GM23338 (cell line): ENCODE measurements at regions not wholly inside any gene's neighbourhood (a gene's known extent, or its start where the extent isn't known, plus 50 kb on each side); places are given as distances from the start of the nearest gene placed in this dataset.

ENCODE experiments used
- CREB1 ChIP-seq: fragments of 250-450 bp; sonication (Bioruptor Pico); IDR thresholded peaks from 2 replicates; pipeline ENCODE4 v1.5.0; 2020; ENCODE audit warnings: low read depth, mild to moderate bottlenecking, moderate library complexity
- EZH2 ChIP-seq: fragments of 200-600 bp; sonication (generic); IDR thresholded peaks from one replicate; pipeline ENCODE4 v1.8.0; 2017; ENCODE audit warnings: antibody characterized with exemption, mild to moderate bottlenecking, low read depth; ENCODE audit not compliant: unreplicated experiment
- EZH2phosphoT487 ChIP-seq: fragments of 200-600 bp; sonication (generic); IDR thresholded peaks from one replicate; pipeline ENCODE4 v1.8.1; 2018; ENCODE audit warnings: antibody characterized with exemption; ENCODE audit not compliant: unreplicated experiment
- JUNB ChIP-seq: IDR thresholded peaks from one replicate; pipeline ENCODE4 v1.6.1; 2016; ENCODE audit warnings: antibody characterized with exemption; ENCODE audit not compliant: unreplicated experiment
- NANOG ChIP-seq: IDR thresholded peaks from 2 replicates; pipeline ENCODE4 v1.6.1; 2016; ENCODE audit warnings: antibody characterized with exemption, borderline replicate concordance
- POLR2AphosphoS5 ChIP-seq: IDR thresholded peaks from 2 replicates; pipeline ENCODE4 v1.6.1; 2016; ENCODE audit warnings: antibody characterized with exemption, low read depth
- STAT1 ChIP-seq: IDR thresholded peaks from one replicate; pipeline ENCODE4 v1.6.1; 2016; ENCODE audit warnings: antibody characterized with exemption; ENCODE audit not compliant: unreplicated experiment
- ZNF114 ChIP-seq: fragments of 250-450 bp; sonication (Bioruptor Pico); IDR thresholded peaks from 2 replicates; pipeline ENCODE4 v1.5.0; 2020; ENCODE audit warnings: mild to moderate bottlenecking, moderate library complexity
- TF ChIP-seq, protein P1 (sequence below), 2 experiments: fragments of 200-600 bp in 1 of 2; sonication (generic) in 1 of 2; conservative IDR thresholded peaks; 2 replicates each; pipeline versions ENCODE4 v1.5.1 to v1.6.1; 2016 to 2017; ENCODE audit warnings: antibody characterized with exemption in 2 of 2, low read depth in 2 of 2, mild to moderate bottlenecking in 2 of 2, moderate library complexity in 1 of 2
- TF ChIP-seq, protein P2 (sequence below): IDR thresholded peaks from one replicate; pipeline ENCODE4 v1.6.1; 2018; ENCODE audit warnings: antibody characterized with exemption; ENCODE audit not compliant: unreplicated experiment
- TF ChIP-seq, protein P3 (sequence below): fragments of 250-450 bp; sonication (Bioruptor Pico); IDR thresholded peaks from 2 replicates; pipeline ENCODE4 v1.5.0; 2020; ENCODE audit warnings: mild to moderate bottlenecking, moderate library complexity
- TF ChIP-seq, protein P4 (sequence below): IDR thresholded peaks from 2 replicates; pipeline ENCODE4 v1.6.1; 2016; ENCODE audit warnings: antibody characterized with exemption

DNA sequence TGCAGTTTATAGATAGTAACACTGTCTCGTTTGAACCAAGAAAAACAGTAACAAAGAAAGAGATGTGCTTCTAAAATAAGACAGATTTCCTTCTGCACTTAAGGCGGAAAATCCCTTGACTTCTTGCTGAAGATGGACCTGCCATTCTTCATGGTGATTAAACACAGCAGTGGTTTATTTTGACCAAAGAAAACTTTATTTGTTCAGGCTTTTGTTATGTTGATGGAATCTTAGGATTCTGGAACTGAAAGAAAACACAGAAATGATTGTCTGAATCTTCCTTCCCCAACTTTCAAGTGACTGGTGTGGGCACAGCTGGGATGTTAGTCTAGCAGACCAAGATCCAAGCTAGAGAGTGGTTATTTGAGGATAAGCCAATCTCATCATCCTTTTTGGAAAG is 72.2 kb downstream of the DACT1 start:
- TF ChIP-seq JUNB = no peak
- TF ChIP-seq EZH2 = no peak
- TF ChIP-seq, protein P1, sequence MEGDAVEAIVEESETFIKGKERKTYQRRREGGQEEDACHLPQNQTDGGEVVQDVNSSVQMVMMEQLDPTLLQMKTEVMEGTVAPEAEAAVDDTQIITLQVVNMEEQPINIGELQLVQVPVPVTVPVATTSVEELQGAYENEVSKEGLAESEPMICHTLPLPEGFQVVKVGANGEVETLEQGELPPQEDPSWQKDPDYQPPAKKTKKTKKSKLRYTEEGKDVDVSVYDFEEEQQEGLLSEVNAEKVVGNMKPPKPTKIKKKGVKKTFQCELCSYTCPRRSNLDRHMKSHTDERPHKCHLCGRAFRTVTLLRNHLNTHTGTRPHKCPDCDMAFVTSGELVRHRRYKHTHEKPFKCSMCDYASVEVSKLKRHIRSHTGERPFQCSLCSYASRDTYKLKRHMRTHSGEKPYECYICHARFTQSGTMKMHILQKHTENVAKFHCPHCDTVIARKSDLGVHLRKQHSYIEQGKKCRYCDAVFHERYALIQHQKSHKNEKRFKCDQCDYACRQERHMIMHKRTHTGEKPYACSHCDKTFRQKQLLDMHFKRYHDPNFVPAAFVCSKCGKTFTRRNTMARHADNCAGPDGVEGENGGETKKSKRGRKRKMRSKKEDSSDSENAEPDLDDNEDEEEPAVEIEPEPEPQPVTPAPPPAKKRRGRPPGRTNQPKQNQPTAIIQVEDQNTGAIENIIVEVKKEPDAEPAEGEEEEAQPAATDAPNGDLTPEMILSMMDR (conservative IDR thresholded peaks at IDR 0.05; ENCODE audit: low read depth in 2 of 2) = no peak
- TF ChIP-seq EZH2phosphoT487 = no peak
- TF ChIP-seq, protein P2, sequence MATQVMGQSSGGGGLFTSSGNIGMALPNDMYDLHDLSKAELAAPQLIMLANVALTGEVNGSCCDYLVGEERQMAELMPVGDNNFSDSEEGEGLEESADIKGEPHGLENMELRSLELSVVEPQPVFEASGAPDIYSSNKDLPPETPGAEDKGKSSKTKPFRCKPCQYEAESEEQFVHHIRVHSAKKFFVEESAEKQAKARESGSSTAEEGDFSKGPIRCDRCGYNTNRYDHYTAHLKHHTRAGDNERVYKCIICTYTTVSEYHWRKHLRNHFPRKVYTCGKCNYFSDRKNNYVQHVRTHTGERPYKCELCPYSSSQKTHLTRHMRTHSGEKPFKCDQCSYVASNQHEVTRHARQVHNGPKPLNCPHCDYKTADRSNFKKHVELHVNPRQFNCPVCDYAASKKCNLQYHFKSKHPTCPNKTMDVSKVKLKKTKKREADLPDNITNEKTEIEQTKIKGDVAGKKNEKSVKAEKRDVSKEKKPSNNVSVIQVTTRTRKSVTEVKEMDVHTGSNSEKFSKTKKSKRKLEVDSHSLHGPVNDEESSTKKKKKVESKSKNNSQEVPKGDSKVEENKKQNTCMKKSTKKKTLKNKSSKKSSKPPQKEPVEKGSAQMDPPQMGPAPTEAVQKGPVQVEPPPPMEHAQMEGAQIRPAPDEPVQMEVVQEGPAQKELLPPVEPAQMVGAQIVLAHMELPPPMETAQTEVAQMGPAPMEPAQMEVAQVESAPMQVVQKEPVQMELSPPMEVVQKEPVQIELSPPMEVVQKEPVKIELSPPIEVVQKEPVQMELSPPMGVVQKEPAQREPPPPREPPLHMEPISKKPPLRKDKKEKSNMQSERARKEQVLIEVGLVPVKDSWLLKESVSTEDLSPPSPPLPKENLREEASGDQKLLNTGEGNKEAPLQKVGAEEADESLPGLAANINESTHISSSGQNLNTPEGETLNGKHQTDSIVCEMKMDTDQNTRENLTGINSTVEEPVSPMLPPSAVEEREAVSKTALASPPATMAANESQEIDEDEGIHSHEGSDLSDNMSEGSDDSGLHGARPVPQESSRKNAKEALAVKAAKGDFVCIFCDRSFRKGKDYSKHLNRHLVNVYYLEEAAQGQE = no peak
- TF ChIP-seq, protein P3, sequence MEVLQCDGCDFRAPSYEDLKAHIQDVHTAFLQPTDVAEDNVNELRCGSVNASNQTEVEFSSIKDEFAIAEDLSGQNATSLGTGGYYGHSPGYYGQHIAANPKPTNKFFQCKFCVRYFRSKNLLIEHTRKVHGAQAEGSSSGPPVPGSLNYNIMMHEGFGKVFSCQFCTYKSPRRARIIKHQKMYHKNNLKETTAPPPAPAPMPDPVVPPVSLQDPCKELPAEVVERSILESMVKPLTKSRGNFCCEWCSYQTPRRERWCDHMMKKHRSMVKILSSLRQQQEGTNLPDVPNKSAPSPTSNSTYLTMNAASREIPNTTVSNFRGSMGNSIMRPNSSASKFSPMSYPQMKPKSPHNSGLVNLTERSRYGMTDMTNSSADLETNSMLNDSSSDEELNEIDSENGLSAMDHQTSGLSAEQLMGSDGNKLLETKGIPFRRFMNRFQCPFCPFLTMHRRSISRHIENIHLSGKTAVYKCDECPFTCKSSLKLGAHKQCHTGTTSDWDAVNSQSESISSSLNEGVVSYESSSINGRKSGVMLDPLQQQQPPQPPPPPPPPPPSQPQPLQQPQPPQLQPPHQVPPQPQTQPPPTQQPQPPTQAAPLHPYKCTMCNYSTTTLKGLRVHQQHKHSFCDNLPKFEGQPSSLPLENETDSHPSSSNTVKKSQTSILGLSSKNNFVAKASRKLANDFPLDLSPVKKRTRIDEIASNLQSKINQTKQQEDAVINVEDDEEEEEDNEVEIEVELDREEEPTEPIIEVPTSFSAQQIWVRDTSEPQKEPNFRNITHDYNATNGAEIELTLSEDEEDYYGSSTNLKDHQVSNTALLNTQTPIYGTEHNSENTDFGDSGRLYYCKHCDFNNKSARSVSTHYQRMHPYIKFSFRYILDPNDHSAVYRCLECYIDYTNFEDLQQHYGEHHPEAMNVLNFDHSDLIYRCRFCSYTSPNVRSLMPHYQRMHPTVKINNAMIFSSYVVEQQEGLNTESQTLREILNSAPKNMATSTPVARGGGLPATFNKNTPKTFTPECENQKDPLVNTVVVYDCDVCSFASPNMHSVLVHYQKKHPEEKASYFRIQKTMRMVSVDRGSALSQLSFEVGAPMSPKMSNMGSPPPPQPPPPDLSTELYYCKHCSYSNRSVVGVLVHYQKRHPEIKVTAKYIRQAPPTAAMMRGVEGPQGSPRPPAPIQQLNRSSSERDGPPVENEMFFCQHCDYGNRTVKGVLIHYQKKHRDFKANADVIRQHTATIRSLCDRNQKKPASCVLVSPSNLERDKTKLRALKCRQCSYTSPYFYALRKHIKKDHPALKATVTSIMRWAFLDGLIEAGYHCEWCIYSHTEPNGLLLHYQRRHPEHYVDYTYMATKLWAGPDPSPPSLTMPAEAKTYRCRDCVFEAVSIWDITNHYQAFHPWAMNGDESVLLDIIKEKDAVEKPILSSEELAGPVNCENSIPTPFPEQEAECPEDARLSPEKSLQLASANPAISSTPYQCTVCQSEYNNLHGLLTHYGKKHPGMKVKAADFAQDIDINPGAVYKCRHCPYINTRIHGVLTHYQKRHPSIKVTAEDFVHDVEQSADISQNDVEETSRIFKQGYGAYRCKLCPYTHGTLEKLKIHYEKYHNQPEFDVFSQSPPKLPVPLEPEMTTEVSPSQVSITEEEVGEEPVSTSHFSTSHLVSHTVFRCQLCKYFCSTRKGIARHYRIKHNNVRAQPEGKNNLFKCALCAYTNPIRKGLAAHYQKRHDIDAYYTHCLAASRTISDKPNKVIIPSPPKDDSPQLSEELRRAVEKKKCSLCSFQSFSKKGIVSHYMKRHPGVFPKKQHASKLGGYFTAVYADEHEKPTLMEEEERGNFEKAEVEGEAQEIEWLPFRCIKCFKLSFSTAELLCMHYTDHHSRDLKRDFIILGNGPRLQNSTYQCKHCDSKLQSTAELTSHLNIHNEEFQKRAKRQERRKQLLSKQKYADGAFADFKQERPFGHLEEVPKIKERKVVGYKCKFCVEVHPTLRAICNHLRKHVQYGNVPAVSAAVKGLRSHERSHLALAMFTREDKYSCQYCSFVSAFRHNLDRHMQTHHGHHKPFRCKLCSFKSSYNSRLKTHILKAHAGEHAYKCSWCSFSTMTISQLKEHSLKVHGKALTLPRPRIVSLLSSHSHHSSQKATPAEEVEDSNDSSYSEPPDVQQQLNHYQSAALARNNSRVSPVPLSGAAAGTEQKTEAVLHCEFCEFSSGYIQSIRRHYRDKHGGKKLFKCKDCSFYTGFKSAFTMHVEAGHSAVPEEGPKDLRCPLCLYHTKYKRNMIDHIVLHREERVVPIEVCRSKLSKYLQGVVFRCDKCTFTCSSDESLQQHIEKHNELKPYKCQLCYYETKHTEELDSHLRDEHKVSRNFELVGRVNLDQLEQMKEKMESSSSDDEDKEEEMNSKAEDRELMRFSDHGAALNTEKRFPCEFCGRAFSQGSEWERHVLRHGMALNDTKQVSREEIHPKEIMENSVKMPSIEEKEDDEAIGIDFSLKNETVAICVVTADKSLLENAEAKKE (CRISPR knock-in tag) = no peak
- TF ChIP-seq POLR2AphosphoS5 = no peak
- TF ChIP-seq, protein P4, sequence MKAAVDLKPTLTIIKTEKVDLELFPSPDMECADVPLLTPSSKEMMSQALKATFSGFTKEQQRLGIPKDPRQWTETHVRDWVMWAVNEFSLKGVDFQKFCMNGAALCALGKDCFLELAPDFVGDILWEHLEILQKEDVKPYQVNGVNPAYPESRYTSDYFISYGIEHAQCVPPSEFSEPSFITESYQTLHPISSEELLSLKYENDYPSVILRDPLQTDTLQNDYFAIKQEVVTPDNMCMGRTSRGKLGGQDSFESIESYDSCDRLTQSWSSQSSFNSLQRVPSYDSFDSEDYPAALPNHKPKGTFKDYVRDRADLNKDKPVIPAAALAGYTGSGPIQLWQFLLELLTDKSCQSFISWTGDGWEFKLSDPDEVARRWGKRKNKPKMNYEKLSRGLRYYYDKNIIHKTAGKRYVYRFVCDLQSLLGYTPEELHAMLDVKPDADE = no peak
- no peak for TF ChIP-seq CREB1
- no peak for TF ChIP-seq NANOG
- no peak for TF ChIP-seq STAT1
- no peak for TF ChIP-seq ZNF114
